GM19240 (cell line): ENCODE measurements at regions not wholly inside any gene's neighbourhood (a gene's known extent, or its start where the extent isn't known, plus 50 kb on each side); places are given as distances from the start of the nearest gene placed in this dataset.
"Not testable (repeated sequence)": the region's sequence is repeated elsewhere in the genome, so short reads cannot be mapped to it uniquely, and the experiment has no call there.

Experiments used
- DNase-seq: peaks from one replicate; pipeline ENCODE4 v3.0.0; 2011; ENCODE audit warnings: low spot score; ENCODE audit not compliant: insufficient read length

- no peak for DNase-seq
These were observed 68.1 kb upstream of the CEP85L start for GRCh38 chr6:118719351-118720124.

DNA sequence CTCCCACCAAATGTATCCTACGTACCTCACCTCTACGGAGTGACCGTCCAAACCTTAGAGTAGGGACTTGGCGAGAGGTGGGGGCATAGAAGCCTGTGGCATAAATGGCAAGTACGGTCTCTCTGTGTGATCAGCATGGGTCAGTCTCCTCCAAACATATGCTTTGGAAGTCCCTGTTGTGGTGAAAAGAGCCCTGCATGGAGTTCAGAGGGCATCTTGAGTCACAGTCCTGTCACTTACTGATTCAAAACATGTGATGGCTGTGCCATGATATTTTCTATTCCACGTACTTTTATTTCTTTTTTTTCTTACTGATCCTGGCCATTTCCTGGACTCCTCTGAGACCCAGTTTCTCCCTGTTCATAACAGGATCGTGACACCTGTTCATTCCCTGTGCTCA lies 67.5 kb upstream of the CEP85L start:
- DNase-seq, result no peak

- no peak for DNase-seq
These were observed 66.9 kb upstream of the CEP85L start for GRCh38 chr6:118718297-118718696.

DNA sequence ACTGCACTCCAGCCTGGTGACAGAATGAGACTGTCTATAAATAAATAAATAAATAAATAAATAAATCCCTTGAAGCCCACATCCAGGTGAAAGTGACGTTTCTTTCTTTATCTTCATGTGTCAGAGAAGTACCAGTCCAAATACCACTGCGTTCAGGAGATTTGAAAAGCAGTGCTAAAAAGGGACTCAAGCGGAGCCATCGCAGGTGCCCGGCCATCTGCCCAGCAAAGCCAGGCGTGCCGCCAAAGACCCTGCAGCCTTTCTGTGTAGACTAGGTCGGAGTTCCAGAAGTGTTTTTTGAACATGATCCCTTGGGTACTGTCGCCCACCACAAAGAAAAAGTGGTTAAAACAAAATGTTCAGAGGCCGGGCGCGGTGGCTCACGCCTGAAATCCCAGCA lies 65.7 kb upstream of the CEP85L start:
- DNase-seq, result no peak

- not testable (repeated sequence) for DNase-seq
These were observed 64.5 kb upstream of the CEP85L start for GRCh38 chr6:118715907-118716306.

DNA sequence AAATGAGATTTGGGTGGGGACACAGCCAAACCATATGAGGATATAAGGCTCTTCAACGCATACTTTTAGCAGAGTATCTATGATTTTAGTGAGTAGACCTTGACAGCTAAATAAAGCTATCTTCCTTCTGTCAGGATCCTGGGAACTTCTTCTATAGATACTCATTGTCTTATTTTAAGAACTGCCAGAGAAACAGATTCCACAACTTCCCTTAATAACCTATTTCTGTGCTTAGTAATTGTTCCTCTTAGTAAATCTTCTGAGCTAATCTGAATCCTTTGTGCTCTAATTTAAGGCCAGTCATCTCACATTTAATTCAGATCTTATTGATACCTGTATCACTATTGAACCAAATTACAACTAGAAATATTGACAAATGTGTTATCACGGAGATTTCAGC lies 64.0 kb upstream of the CEP85L start:
- no peak for DNase-seq

DNA sequence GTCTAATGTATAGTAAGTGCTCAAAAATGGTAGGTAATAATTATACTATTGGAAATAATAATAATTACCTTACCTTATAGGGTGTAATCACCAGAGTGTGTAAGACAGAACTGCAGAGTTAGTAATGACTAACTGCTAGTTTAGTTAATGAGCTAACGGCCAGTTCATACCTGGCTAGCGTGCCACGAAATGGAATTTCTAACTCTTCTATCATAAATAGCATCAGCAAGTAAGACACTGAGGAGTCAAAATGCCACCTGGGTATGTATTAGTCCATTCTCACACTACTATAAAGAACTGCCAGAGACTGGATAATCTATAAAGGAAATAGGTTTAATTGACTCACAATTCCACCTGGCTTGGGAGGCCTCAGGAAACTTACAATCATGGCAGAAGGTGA lies 63.4 kb upstream of the CEP85L start:
- DNase-seq, result no peak

DNA sequence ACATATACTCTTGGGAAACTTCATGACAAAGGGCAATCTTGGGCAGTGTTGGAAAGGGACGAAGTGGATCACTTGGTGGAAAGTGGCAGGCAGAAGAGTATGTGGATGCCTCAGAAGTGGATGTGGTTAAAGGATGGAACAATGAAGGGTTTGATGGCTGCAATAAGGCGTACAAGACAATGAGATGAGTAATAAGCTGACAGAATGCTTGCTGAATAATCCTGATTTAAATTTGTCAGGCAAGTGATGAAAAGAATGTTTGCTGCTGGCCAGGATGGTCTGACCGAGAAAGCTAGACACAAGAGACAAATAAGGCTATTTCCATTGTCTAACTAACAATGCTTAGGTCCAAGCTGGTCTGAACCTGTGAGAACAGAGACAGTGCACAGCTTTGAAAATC lies 61.6 kb upstream of the CEP85L start:
- no peak for DNase-seq

GRCh38 chr6:118710616-118711015 lies 59.2 kb upstream of the CEP85L start:
- no peak for DNase-seq

GRCh38 chr6:118709859-118710350 lies 58.5 kb upstream of the CEP85L start:
- peak; percentile 57 for DNase-seq

DNA sequence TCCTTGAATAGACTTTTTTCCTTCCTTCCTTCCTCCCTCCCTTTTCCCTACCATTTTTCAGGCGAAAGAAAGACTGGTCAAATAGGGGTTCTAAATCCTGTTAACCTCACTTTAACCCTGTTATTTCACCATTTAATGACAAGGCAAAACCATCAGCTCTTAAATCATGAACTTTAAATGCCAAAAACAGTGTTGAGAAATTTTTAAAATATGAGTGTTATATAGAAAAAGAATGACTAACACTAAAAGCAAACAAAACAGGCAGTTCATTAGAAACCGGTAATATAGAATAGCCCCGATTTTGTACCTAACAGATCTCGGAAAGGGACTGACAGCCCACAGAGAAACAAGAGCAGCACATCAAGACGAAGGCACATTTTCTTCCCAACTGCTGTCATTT lies 57.4 kb upstream of the CEP85L start:
- DNase-seq, result no peak

DNA sequence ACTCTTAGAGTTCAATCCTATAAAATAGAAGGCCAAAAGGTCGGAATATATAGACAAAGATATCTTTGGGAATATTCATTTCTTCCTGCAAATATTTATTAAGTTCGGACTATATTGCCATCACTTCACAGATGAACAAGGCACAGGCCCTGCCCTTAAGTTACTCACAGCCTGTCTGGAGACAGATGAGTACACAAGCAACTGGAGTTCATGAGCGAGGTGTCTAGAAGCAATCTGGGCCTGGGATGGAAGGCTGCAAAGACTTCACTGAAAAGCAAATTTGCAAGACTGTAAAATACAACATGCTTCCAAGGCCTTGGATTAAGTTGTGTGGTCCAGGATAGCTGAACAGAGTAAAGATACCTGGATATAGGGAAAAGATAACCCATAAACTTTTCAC lies 56.7 kb upstream of the CEP85L start:
- no peak for DNase-seq

DNA sequence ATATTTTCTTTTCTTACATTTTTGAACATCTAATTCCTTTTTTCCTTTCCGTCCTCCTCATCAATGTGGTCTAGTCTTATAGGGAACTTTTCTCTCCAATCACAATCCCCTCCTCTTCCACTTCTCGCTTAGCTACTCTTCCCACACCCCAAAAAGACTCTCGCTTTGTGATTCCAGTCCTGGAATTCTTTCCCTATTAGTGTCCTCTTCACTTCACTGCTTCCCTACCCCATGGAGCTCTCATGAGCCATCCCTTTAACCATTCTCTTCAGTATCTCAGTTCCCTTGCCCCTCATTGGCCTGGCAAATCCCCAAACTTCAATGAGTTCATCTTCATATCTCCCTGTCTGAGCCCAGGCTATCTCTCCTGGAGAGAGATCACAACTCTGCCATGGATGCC lies 55.3 kb upstream of the CEP85L start:
- no peak for DNase-seq

- DNase-seq, result no peak
These were observed 54.4 kb upstream of the CEP85L start for GRCh38 chr6:118705544-118706491.

DNA sequence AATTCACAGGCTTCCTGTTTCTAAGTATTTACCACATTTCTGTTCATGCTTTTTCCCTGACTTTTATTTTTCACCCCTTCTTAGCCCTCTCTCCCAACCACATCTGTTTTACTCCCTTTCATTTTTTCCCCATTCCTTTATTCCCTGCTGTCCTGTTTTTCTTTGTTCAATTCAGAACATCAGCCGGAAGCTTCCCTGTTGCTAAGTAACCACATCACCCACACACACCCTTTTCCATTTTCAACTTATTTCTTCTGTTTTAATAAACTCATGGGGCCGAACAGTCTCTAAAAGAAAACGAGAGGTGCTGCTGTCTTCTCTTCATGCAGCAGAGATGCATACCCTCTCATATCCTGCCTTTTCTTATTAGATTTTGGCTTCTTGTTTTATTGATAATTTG lies 53.5 kb upstream of the CEP85L start:
- DNase-seq, result no peak

- DNase-seq, result not testable (repeated sequence)
These were observed 49.9 kb upstream of the CEP85L start for GRCh38 chr6:118701260-118701659.
